Gastroesophageal sphincter (tissue), 3 donors: ENCODE measurements at regions not wholly inside any gene's neighbourhood (a gene's known extent, or its start where the extent isn't known, plus 50 kb on each side); places are given as distances from the start of the nearest gene placed in this dataset.

ENCODE experiments used
- CTCF ChIP-seq, 4 experiments: fragments of 200-600 bp in 2 of 4; fragments of 450-650 bp in 2 of 4; sonication (generic) in 1 of 4; IDR thresholded peaks; one replicate each; pipeline ENCODE4 v1.5.1; 2017 to 2019; ENCODE audit warnings: antibody characterized with exemption in 4 of 4, mild to moderate bottlenecking in 2 of 4, moderate library complexity in 2 of 4
- POLR2AphosphoS5 ChIP-seq: sonication (generic); formaldehyde crosslinking; IDR thresholded peaks from one replicate; pipeline ENCODE4 v1.6.1; 2017; ENCODE audit warnings: antibody characterized with exemption

DNA sequence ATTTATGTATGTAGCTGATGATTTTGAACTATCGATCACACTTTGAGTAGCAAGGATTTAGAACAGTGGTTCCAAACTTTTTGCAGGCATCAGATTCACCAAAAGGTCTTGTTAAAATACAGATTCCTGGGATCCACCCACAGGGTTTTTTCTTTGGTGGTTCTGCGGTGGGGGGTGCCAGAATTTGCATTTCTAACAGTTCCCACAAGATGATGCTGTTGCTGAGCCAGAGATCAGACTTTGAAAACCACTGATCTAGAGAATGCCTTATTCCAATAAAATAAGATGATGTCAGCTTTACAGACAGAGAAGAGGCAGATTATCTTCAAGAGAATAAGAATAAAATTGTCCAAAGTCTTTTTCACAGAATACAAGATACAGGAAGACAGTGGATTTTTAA is 80.9 kb upstream of the SHISA2 start:
- TF ChIP-seq CTCF (IDR thresholded peaks at IDR 0.05) (peak in 1 of 4 experiments; percentile 12), POLR2AphosphoS5 (no peak)
